SK-N-SH (cell line): ENCODE measurements at regions not wholly inside any gene's neighbourhood (a gene's known extent, or its start where the extent isn't known, plus 50 kb on each side); places are given as distances from the start of the nearest gene placed in this dataset.

Experiments
- CTCF ChIA-PET: fragments of 300-600, 350-600 bp; formaldehyde crosslinking; extraction: SDS; loops from one replicate; lab custom pipeline; 2021; lab: Yijun Ruan, JAX
- POLR2A ChIA-PET: fragments of 350-600 bp; sonication (Branson Sonifier 250); formaldehyde crosslinking; extraction: SDS; loops from one replicate; lab custom pipeline; 2020; ENCODE audit warnings: antibody characterized with exemption, inconsistent platforms; lab: Yijun Ruan, JAX
- DNase-seq: peaks from one replicate; pipeline ENCODE4 v3.0.0; 2012
- H2AFZ ChIP-seq: fragments of 200-600 bp; sonication (generic); 2 replicates; pipeline ENCODE4 v1.8.1; 2016; ENCODE audit warnings: antibody characterized with exemption, mild to moderate bottlenecking, low read depth
- H3F3A ChIP-seq: fragments of 200-600 bp; sonication (generic); replicated peaks from 2 replicates; pipeline ENCODE3; 2016; ENCODE audit warnings: antibody characterized with exemption, mild to moderate bottlenecking; ENCODE audit not compliant: insufficient read depth
- H3K27ac ChIP-seq, 2 experiments: fragments of 200-500 bp in 1 of 2; fragments of 200-600 bp in 1 of 2; sonication (Bioruptor generic) in 1 of 2; sonication (generic), shearing (Covaris generic) in 1 of 2; 2 replicates each; pipeline versions ENCODE4 v1.5.1 to v1.6.1; 2014 to 2016; ENCODE audit warnings: low read depth in 2 of 2, inconsistent platforms in 1 of 2, low read length in 1 of 2, mild to moderate bottlenecking in 1 of 2, mixed read lengths in 1 of 2
- H3K27me3 ChIP-seq: fragments of 200-600 bp; sonication (generic), shearing (Covaris generic); 2 replicates; pipeline ENCODE4 v1.6.1; 2016; ENCODE audit warnings: mixed run types; ENCODE audit not compliant: insufficient read depth
- H3K36me3 ChIP-seq, 2 experiments: fragments of 200-500 bp in 1 of 2; fragments of 200-600 bp in 1 of 2; sonication (Bioruptor generic) in 1 of 2; sonication (generic) in 1 of 2; replicated peaks in 1 of 2; 2 replicates each; pipeline versions ENCODE3 to v1.5.1; 2014 to 2016; ENCODE audit warnings: low read length in 1 of 2, mild to moderate bottlenecking in 1 of 2; ENCODE audit not compliant: insufficient read depth in 2 of 2, control insufficient read depth in 1 of 2
- H3K4me1 ChIP-seq, 2 experiments: fragments of 200-500 bp in 1 of 2; fragments of 200-600 bp in 1 of 2; sonication (Bioruptor generic) in 1 of 2; sonication (generic), shearing (Covaris generic) in 1 of 2; 2 replicates each; pipeline versions ENCODE4 v1.5.1 to v1.6.1; 2014 to 2016; ENCODE audit warnings: low read depth in 1 of 2, low read length in 1 of 2, mixed run types in 1 of 2; ENCODE audit not compliant: insufficient read depth in 2 of 2, control insufficient read depth in 1 of 2
- H3K4me2 ChIP-seq: fragments of 200-600 bp; sonication (generic), shearing (Covaris generic); 2 replicates; pipeline ENCODE4 v1.6.1; 2017; ENCODE audit warnings: mixed run types
- H3K4me3 ChIP-seq, 2 experiments: fragments of 200-500 bp in 1 of 2; fragments of 200-600 bp in 1 of 2; sonication (Bioruptor generic) in 1 of 2; sonication (generic), shearing (Covaris generic) in 1 of 2; 2 replicates each; pipeline versions ENCODE4 v1.5.1 to v1.8.1; 2014 to 2016; ENCODE audit warnings: low read depth in 2 of 2, inconsistent platforms in 1 of 2, low read length in 1 of 2, mild to moderate bottlenecking in 1 of 2, mixed read lengths in 1 of 2, moderate library complexity in 1 of 2
- H3K79me2 ChIP-seq: fragments of 200-600 bp; sonication (generic); 2 replicates; pipeline ENCODE4 v1.8.1; 2017; ENCODE audit warnings: mild to moderate bottlenecking; ENCODE audit not compliant: insufficient read depth
- H3K9ac ChIP-seq: fragments of 200-600 bp; sonication (generic); 2 replicates; pipeline ENCODE4 v1.6.1; 2017; ENCODE audit warnings: mixed run types
- H3K9me2 ChIP-seq: fragments of 200-600 bp; sonication (generic); 2 replicates; pipeline ENCODE4 v1.6.1; 2017; ENCODE audit warnings: mixed run types
- H3K9me3 ChIP-seq: fragments of 200-600 bp; sonication (generic); 2 replicates; pipeline ENCODE4 v1.6.1; 2017; ENCODE audit warnings: mixed run types, mild to moderate bottlenecking, moderate library complexity
- H4K20me1 ChIP-seq: fragments of 200-600 bp; sonication (generic); 2 replicates; pipeline ENCODE4 v1.6.1; 2017; ENCODE audit warnings: mild to moderate bottlenecking, mixed run types; ENCODE audit not compliant: insufficient read depth
- CHD2 ChIP-seq: fragments of 150-350 bp; IDR thresholded peaks from 2 replicates; pipeline ENCODE4 v1.6.1; 2018; ENCODE audit warnings: low read length; ENCODE audit not compliant: partially characterized antibody
- ELF1 ChIP-seq: IDR thresholded peaks from 2 replicates; pipeline ENCODE4 v1.4.0; 2012
- EP300 ChIP-seq, 2 experiments: IDR thresholded peaks; 2 replicates each; pipeline versions ENCODE4 v1.4.0 to v1.6.1; 2012; ENCODE audit warnings: borderline replicate concordance in 1 of 2, low read depth in 1 of 2, low read length in 1 of 2
- EZH2phosphoT487 ChIP-seq: fragments of 200-600 bp; sonication (generic); IDR thresholded peaks from 2 replicates; pipeline ENCODE4 v1.6.1; 2017; ENCODE audit warnings: low read depth, mixed run types, mild to moderate bottlenecking, antibody characterized with exemption, moderate library complexity, borderline replicate concordance
- FOSL2 ChIP-seq: IDR thresholded peaks from 2 replicates; pipeline ENCODE4 v1.4.0; 2012; ENCODE audit warnings: low read depth, mild to moderate bottlenecking, moderate library complexity, borderline replicate concordance
- FOXJ3 ChIP-seq: sonication (generic); formaldehyde crosslinking; IDR thresholded peaks from 2 replicates; pipeline ENCODE4 v1.5.1; 2020; ENCODE audit warnings: mild to moderate bottlenecking, missing genetic modification reagents
- GABPA ChIP-seq: IDR thresholded peaks from 2 replicates; pipeline ENCODE4 v1.4.0; 2012; ENCODE audit warnings: low read depth, mild to moderate bottlenecking
- GATA2 ChIP-seq: sonication (generic); formaldehyde crosslinking; IDR thresholded peaks from 2 replicates; pipeline ENCODE4 v1.5.0; 2020; ENCODE audit warnings: mild to moderate bottlenecking, missing genetic modification reagents
- NFIC ChIP-seq: IDR thresholded peaks from 2 replicates; pipeline ENCODE4 v1.4.0; 2012; ENCODE audit warnings: borderline replicate concordance
- POLR2AphosphoS5 ChIP-seq: IDR thresholded peaks from 2 replicates; pipeline ENCODE4 v1.6.1; 2012; ENCODE audit warnings: low read depth, low read length
- RCOR1 ChIP-seq: fragments of 150-350 bp; IDR thresholded peaks from 2 replicates; pipeline ENCODE4 v1.6.1; 2017; ENCODE audit warnings: antibody characterized with exemption, low read length
- SIN3A ChIP-seq: IDR thresholded peaks from 2 replicates; pipeline ENCODE4 v1.6.1; 2012; ENCODE audit warnings: low read depth, mild to moderate bottlenecking, low read length, moderate library complexity, borderline replicate concordance
- SMC3 ChIP-seq: IDR thresholded peaks from 2 replicates; pipeline ENCODE4 v1.6.1; 2012; ENCODE audit warnings: low read depth, low read length, improper control_type of control experiment
- TAF1 ChIP-seq: IDR thresholded peaks from 2 replicates; pipeline ENCODE4 v1.6.1; 2012; ENCODE audit warnings: low read depth, mild to moderate bottlenecking, low read length, moderate library complexity, borderline replicate concordance
- TCF12 ChIP-seq: IDR thresholded peaks from 2 replicates; pipeline ENCODE4 v1.4.0; 2012
- YY1 ChIP-seq: IDR thresholded peaks from 2 replicates; pipeline ENCODE4 v1.4.0; 2012; ENCODE audit warnings: low read depth, mild to moderate bottlenecking
- WGBS: methylation state at CpG from one replicate; pipeline ENCODE4 v1.1.6; 2017; ENCODE audit warnings: low lambda C conversion rate; 5-methylcytosine and 5-hydroxymethylcytosine counted together
- TF ChIP-seq, protein P1 (sequence below): IDR thresholded peaks from 2 replicates; pipeline ENCODE4 v1.4.0; 2012; ENCODE audit warnings: low read depth, borderline replicate concordance
- TF ChIP-seq, protein P2 (sequence below): IDR thresholded peaks from 2 replicates; pipeline ENCODE4 v1.4.0; 2012; ENCODE audit warnings: low read depth
- TF ChIP-seq, protein P3 (sequence below): fragments of 150-350 bp; IDR thresholded peaks from 2 replicates; pipeline ENCODE4 v1.6.1; 2017; ENCODE audit warnings: antibody characterized with exemption, low read length, low read depth, borderline replicate concordance

DNA sequence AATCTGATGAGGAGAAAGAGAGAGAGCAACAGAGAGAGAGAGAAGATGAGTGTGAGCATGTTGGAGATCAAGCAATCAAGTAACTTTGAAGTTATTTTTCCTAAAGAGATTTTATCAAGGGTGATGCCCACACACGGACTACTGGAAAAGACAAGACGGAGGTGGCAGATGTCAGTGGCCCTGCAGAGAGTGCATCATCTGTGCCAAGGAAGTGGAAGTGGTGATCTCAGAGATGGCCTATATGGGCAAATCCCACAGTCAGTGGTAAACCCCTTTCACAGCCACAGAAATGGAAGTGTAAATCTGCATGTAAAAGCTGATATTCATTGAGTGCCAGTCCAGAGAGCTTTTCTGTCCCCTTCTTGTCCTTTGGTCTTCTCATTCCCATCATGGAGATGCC is 577.2 kb upstream of the AADAT start:
- WGBS: 85% methylated on average over 2 of the region's 2 CpGs
- no peaks in the 10 kb centered on the region for H3F3A ChIP-seq
- H3K36me3 ChIP-seq: no peaks in the 10 kb centered on the region
- H3K27me3 ChIP-seq: no peaks in the 10 kb centered on the region
- no peaks in the 10 kb centered on the region for H4K20me1 ChIP-seq
- H3K4me1 ChIP-seq: peaks cover 0 to under 1% of the 10 kb centered on the region in 2 experiments; a peak in 1 of 4 replicates
- H3K27ac ChIP-seq: no peak overlapping the region
- no peak overlapping the region for H3K4me3 ChIP-seq
- no peak overlapping the region for H3K4me2 ChIP-seq
- H2AFZ ChIP-seq: no peak overlapping the region
- DNase-seq: no peak
- H3K9ac ChIP-seq: no peak overlapping the region
- TF ChIP-seq, protein P1, sequence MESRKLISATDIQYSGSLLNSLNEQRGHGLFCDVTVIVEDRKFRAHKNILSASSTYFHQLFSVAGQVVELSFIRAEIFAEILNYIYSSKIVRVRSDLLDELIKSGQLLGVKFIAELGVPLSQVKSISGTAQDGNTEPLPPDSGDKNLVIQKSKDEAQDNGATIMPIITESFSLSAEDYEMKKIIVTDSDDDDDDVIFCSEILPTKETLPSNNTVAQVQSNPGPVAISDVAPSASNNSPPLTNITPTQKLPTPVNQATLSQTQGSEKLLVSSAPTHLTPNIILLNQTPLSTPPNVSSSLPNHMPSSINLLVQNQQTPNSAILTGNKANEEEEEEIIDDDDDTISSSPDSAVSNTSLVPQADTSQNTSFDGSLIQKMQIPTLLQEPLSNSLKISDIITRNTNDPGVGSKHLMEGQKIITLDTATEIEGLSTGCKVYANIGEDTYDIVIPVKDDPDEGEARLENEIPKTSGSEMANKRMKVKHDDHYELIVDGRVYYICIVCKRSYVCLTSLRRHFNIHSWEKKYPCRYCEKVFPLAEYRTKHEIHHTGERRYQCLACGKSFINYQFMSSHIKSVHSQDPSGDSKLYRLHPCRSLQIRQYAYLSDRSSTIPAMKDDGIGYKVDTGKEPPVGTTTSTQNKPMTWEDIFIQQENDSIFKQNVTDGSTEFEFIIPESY: no peak
- no peaks in the 10 kb centered on the region for H3K79me2 ChIP-seq
- CTCF ChIA-PET: interaction anchor here (1.1 kb wide), 1 partner anchor 9 kb away, joined by 3 read pairs; no protein-coding TSS in a partner anchor
- POLR2A ChIA-PET: no interaction called here
- H3K9me2 ChIP-seq: no peaks in the 10 kb centered on the region
- no peaks in the 10 kb centered on the region for H3K9me3 ChIP-seq

DNA sequence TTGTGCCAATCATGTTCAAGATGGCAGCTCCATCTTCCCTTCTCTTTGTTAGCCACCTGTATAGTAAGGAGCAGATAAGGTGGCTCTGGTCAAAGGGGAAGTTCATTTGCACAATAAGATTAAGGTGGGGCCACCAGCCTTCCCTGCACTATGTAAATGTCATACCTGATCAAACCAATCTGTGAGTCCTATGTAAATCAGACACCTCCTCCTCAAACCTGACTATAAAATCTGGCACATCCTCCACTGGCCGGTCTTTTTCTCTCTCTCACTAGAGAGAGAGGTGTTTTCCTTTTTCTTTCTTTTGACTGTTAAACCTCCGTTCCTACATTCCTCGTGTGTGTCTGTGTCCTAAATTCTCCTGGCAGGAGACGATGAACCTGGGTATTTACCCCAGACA is 572.5 kb upstream of the AADAT start:
- Histone ChIP-seq H2AFZ (no peak overlapping the region), H3K4me3 (no peak overlapping the region), H3K36me3 (no peaks in the 10 kb centered on the region), H3K9ac (no peak overlapping the region), H4K20me1 (no peaks in the 10 kb centered on the region), H3K27ac (no peak overlapping the region), H3K79me2 (no peaks in the 10 kb centered on the region), H3K4me1 (no peaks in the 10 kb centered on the region), H3K4me2 (no peak overlapping the region)
- DNase-seq: no peak
- POLR2A ChIA-PET: no interaction called here
- CTCF ChIA-PET: no interaction called here
- 62% methylated on average over 4 of the region's 4 CpGs for whole genome bisulfite sequencing
- TF ChIP-seq EZH2phosphoT487 (no peak), TCF12 (no peak), CHD2 (no peak), FOXJ3 (CRISPR knock-in tag) (no peak), ELF1 (no peak), FOSL2 (no peak), YY1 (no peak), GABPA (no peak), TAF1 (no peak), SIN3A (no peak), POLR2AphosphoS5 (no peak), SMC3 (no peak), RCOR1 (no peak), NFIC (no peak), GATA2 (CRISPR knock-in tag) (no peak), EP300 (IDR thresholded peaks at IDR 0.05; ENCODE audit: borderline replicate concordance in 1 of 2, low read depth in 1 of 2, low read length in 1 of 2) (no peak)
- TF ChIP-seq, protein P2, sequence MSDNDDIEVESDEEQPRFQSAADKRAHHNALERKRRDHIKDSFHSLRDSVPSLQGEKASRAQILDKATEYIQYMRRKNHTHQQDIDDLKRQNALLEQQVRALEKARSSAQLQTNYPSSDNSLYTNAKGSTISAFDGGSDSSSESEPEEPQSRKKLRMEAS: no peak
- TF ChIP-seq, protein P3, sequence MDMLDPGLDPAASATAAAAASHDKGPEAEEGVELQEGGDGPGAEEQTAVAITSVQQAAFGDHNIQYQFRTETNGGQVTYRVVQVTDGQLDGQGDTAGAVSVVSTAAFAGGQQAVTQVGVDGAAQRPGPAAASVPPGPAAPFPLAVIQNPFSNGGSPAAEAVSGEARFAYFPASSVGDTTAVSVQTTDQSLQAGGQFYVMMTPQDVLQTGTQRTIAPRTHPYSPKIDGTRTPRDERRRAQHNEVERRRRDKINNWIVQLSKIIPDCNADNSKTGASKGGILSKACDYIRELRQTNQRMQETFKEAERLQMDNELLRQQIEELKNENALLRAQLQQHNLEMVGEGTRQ: no peak
- TF ChIP-seq, all 33 proteins: peak for 0
- Histone ChIP-seq H3F3A (no peaks in the 10 kb centered on the region), H3K9me3 (no peaks in the 10 kb centered on the region), H3K27me3 (no peaks in the 10 kb centered on the region), H3K9me2 (no peaks in the 10 kb centered on the region)
